SK-N-SH (cell line): ENCODE measurements at regions not wholly inside any gene's neighbourhood (a gene's known extent, or its start where the extent isn't known, plus 50 kb on each side); places are given as distances from the start of the nearest gene placed in this dataset.

Experiments used
- CTCF ChIA-PET: fragments of 300-600, 350-600 bp; formaldehyde crosslinking; extraction: SDS; loops from one replicate; lab custom pipeline; 2021; lab: Yijun Ruan, JAX
- POLR2A ChIA-PET: fragments of 350-600 bp; sonication (Branson Sonifier 250); formaldehyde crosslinking; extraction: SDS; loops from one replicate; lab custom pipeline; 2020; ENCODE audit warnings: antibody characterized with exemption, inconsistent platforms; lab: Yijun Ruan, JAX
- DNase-seq: peaks from one replicate; pipeline ENCODE4 v3.0.0; 2012
- H2AFZ ChIP-seq: fragments of 200-600 bp; sonication (generic); 2 replicates; pipeline ENCODE4 v1.8.1; 2016; ENCODE audit warnings: antibody characterized with exemption, mild to moderate bottlenecking, low read depth
- H3F3A ChIP-seq: fragments of 200-600 bp; sonication (generic); replicated peaks from 2 replicates; pipeline ENCODE3; 2016; ENCODE audit warnings: antibody characterized with exemption, mild to moderate bottlenecking; ENCODE audit not compliant: insufficient read depth
- H3K27ac ChIP-seq, 2 experiments: fragments of 200-500 bp in 1 of 2; fragments of 200-600 bp in 1 of 2; sonication (Bioruptor generic) in 1 of 2; sonication (generic), shearing (Covaris generic) in 1 of 2; 2 replicates each; pipeline versions ENCODE4 v1.5.1 to v1.6.1; 2014 to 2016; ENCODE audit warnings: low read depth in 2 of 2, inconsistent platforms in 1 of 2, low read length in 1 of 2, mild to moderate bottlenecking in 1 of 2, mixed read lengths in 1 of 2
- H3K27me3 ChIP-seq: fragments of 200-600 bp; sonication (generic), shearing (Covaris generic); 2 replicates; pipeline ENCODE4 v1.6.1; 2016; ENCODE audit warnings: mixed run types; ENCODE audit not compliant: insufficient read depth
- H3K36me3 ChIP-seq, 2 experiments: fragments of 200-500 bp in 1 of 2; fragments of 200-600 bp in 1 of 2; sonication (Bioruptor generic) in 1 of 2; sonication (generic) in 1 of 2; replicated peaks in 1 of 2; 2 replicates each; pipeline versions ENCODE3 to v1.5.1; 2014 to 2016; ENCODE audit warnings: low read length in 1 of 2, mild to moderate bottlenecking in 1 of 2; ENCODE audit not compliant: insufficient read depth in 2 of 2, control insufficient read depth in 1 of 2
- H3K4me1 ChIP-seq, 2 experiments: fragments of 200-500 bp in 1 of 2; fragments of 200-600 bp in 1 of 2; sonication (Bioruptor generic) in 1 of 2; sonication (generic), shearing (Covaris generic) in 1 of 2; 2 replicates each; pipeline versions ENCODE4 v1.5.1 to v1.6.1; 2014 to 2016; ENCODE audit warnings: low read depth in 1 of 2, low read length in 1 of 2, mixed run types in 1 of 2; ENCODE audit not compliant: insufficient read depth in 2 of 2, control insufficient read depth in 1 of 2
- H3K4me2 ChIP-seq: fragments of 200-600 bp; sonication (generic), shearing (Covaris generic); 2 replicates; pipeline ENCODE4 v1.6.1; 2017; ENCODE audit warnings: mixed run types
- H3K4me3 ChIP-seq, 2 experiments: fragments of 200-500 bp in 1 of 2; fragments of 200-600 bp in 1 of 2; sonication (Bioruptor generic) in 1 of 2; sonication (generic), shearing (Covaris generic) in 1 of 2; 2 replicates each; pipeline versions ENCODE4 v1.5.1 to v1.8.1; 2014 to 2016; ENCODE audit warnings: low read depth in 2 of 2, inconsistent platforms in 1 of 2, low read length in 1 of 2, mild to moderate bottlenecking in 1 of 2, mixed read lengths in 1 of 2, moderate library complexity in 1 of 2
- H3K79me2 ChIP-seq: fragments of 200-600 bp; sonication (generic); 2 replicates; pipeline ENCODE4 v1.8.1; 2017; ENCODE audit warnings: mild to moderate bottlenecking; ENCODE audit not compliant: insufficient read depth
- H3K9ac ChIP-seq: fragments of 200-600 bp; sonication (generic); 2 replicates; pipeline ENCODE4 v1.6.1; 2017; ENCODE audit warnings: mixed run types
- H3K9me2 ChIP-seq: fragments of 200-600 bp; sonication (generic); 2 replicates; pipeline ENCODE4 v1.6.1; 2017; ENCODE audit warnings: mixed run types
- H3K9me3 ChIP-seq: fragments of 200-600 bp; sonication (generic); 2 replicates; pipeline ENCODE4 v1.6.1; 2017; ENCODE audit warnings: mixed run types, mild to moderate bottlenecking, moderate library complexity
- H4K20me1 ChIP-seq: fragments of 200-600 bp; sonication (generic); 2 replicates; pipeline ENCODE4 v1.6.1; 2017; ENCODE audit warnings: mild to moderate bottlenecking, mixed run types; ENCODE audit not compliant: insufficient read depth
- EZH2phosphoT487 ChIP-seq: fragments of 200-600 bp; sonication (generic); IDR thresholded peaks from 2 replicates; pipeline ENCODE4 v1.6.1; 2017; ENCODE audit warnings: low read depth, mixed run types, mild to moderate bottlenecking, antibody characterized with exemption, moderate library complexity, borderline replicate concordance
- FOXJ3 ChIP-seq: sonication (generic); formaldehyde crosslinking; IDR thresholded peaks from 2 replicates; pipeline ENCODE4 v1.5.1; 2020; ENCODE audit warnings: mild to moderate bottlenecking, missing genetic modification reagents
- GABPA ChIP-seq: IDR thresholded peaks from 2 replicates; pipeline ENCODE4 v1.4.0; 2012; ENCODE audit warnings: low read depth, mild to moderate bottlenecking
- JUND ChIP-seq: IDR thresholded peaks from 2 replicates; pipeline ENCODE4 v1.4.0; 2012
- NFIC ChIP-seq: IDR thresholded peaks from 2 replicates; pipeline ENCODE4 v1.4.0; 2012; ENCODE audit warnings: borderline replicate concordance
- NRF1 ChIP-seq: IDR thresholded peaks from 2 replicates; pipeline ENCODE4 v1.6.1; 2012; ENCODE audit warnings: low read depth, mild to moderate bottlenecking, low read length
- POLR2AphosphoS5 ChIP-seq: IDR thresholded peaks from 2 replicates; pipeline ENCODE4 v1.6.1; 2012; ENCODE audit warnings: low read depth, low read length
- RAD21 ChIP-seq: IDR thresholded peaks from 2 replicates; pipeline ENCODE4 v1.6.1; 2012; ENCODE audit warnings: mild to moderate bottlenecking, low read length
- RCOR1 ChIP-seq: fragments of 150-350 bp; IDR thresholded peaks from 2 replicates; pipeline ENCODE4 v1.6.1; 2017; ENCODE audit warnings: antibody characterized with exemption, low read length
- SIN3A ChIP-seq: IDR thresholded peaks from 2 replicates; pipeline ENCODE4 v1.6.1; 2012; ENCODE audit warnings: low read depth, mild to moderate bottlenecking, low read length, moderate library complexity, borderline replicate concordance
- SMC3 ChIP-seq: IDR thresholded peaks from 2 replicates; pipeline ENCODE4 v1.6.1; 2012; ENCODE audit warnings: low read depth, low read length, improper control_type of control experiment
- USF1 ChIP-seq: IDR thresholded peaks from 2 replicates; pipeline ENCODE4 v1.4.0; 2012; ENCODE audit warnings: low read depth, borderline replicate concordance
- YY1 ChIP-seq: IDR thresholded peaks from 2 replicates; pipeline ENCODE4 v1.4.0; 2012; ENCODE audit warnings: low read depth, mild to moderate bottlenecking
- WGBS: methylation state at CpG from one replicate; pipeline ENCODE4 v1.1.6; 2017; ENCODE audit warnings: low lambda C conversion rate; 5-methylcytosine and 5-hydroxymethylcytosine counted together
- TF ChIP-seq, protein P1 (sequence below): fragments of 150-350 bp; IDR thresholded peaks from 2 replicates; pipeline ENCODE4 v1.6.1; 2016; ENCODE audit warnings: mild to moderate bottlenecking, low read depth, low read length
- TF ChIP-seq, protein P2 (sequence below): IDR thresholded peaks from 2 replicates; pipeline ENCODE4; 2012
- TF ChIP-seq, protein P3 (sequence below): IDR thresholded peaks from 2 replicates; pipeline ENCODE4 v1.6.1; 2012; ENCODE audit warnings: mild to moderate bottlenecking, low read depth, low read length, moderate library complexity

- Histone ChIP-seq H2AFZ (no peak overlapping the region), H3K4me1 (no peaks in the 10 kb centered on the region), H3K9ac (no peak overlapping the region), H3K27me3 (no peaks in the 10 kb centered on the region; the same call in 1 of the 2 replicates), H3K36me3 (no peaks in the 10 kb centered on the region), H3K4me3 (no peak overlapping the region), H3K9me2 (no peaks in the 10 kb centered on the region), H3K27ac (no peak overlapping the region), H3K9me3 (no peaks in the 10 kb centered on the region), H4K20me1 (no peaks in the 10 kb centered on the region), H3F3A (no peaks in the 10 kb centered on the region), H3K79me2 (no peaks in the 10 kb centered on the region), H3K4me2 (no peak overlapping the region)
- WGBS: 39% methylated on average over 27 of the region's 34 CpGs
- no peak for TF ChIP-seq NFIC
- TF ChIP-seq RAD21: no peak
- no peak for TF ChIP-seq POLR2AphosphoS5
- no peak for TF ChIP-seq JUND
- TF ChIP-seq, protein P1, sequence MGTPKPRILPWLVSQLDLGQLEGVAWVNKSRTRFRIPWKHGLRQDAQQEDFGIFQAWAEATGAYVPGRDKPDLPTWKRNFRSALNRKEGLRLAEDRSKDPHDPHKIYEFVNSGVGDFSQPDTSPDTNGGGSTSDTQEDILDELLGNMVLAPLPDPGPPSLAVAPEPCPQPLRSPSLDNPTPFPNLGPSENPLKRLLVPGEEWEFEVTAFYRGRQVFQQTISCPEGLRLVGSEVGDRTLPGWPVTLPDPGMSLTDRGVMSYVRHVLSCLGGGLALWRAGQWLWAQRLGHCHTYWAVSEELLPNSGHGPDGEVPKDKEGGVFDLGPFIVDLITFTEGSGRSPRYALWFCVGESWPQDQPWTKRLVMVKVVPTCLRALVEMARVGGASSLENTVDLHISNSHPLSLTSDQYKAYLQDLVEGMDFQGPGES: no peak
- no peak for TF ChIP-seq USF1
- no peak for TF ChIP-seq NRF1
- TF ChIP-seq SMC3: no peak
- POLR2A ChIA-PET: no interaction called here
- CTCF ChIA-PET: no interaction called here
- no peak for DNase-seq
Measured at GRCh38 chr22:48265000-48265625, 1502.7 kb downstream of the TBC1D22A start.

DNA sequence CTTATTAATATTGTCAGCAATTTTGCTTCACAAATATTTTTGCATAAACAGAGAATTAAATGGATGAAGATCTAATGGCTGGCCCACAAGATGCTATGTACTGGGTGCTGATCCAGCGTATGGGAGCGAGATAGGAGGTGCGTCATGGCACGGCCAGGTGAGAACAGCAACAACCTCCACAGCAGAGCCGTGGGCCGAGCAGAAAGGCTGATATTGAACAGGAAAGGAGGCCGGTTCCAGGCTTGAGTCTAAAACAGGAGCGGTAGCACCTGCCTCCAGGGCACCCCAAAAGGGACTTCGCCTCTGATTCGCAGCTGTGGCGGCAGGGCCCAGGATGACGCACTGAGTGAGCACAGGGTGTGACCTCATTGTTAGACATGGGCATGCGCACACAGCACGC lies 1502.1 kb downstream of the TBC1D22A start:
- Histone ChIP-seq H3F3A (no peaks in the 10 kb centered on the region), H3K27ac (no peak overlapping the region), H3K9me3 (no peaks in the 10 kb centered on the region), H3K27me3 (no peaks in the 10 kb centered on the region; the same call in 1 of the 2 replicates), H4K20me1 (no peaks in the 10 kb centered on the region), H3K79me2 (no peaks in the 10 kb centered on the region), H2AFZ (no peak overlapping the region), H3K4me3 (no peak overlapping the region), H3K4me1 (no peaks in the 10 kb centered on the region), H3K9ac (no peak overlapping the region), H3K36me3 (no peaks in the 10 kb centered on the region), H3K4me2 (no peak overlapping the region), H3K9me2 (no peaks in the 10 kb centered on the region)
- TF ChIP-seq SIN3A (no peak), GABPA (no peak), NRF1 (no peak)
- POLR2A ChIA-PET: no interaction called here
- CTCF ChIA-PET: no interaction called here
- no peak for DNase-seq
- 40% methylated on average over 12 of the region's 14 CpGs for WGBS

GRCh38 chr22:48263791-48264351 lies 1501.4 kb downstream of the TBC1D22A start:
- H4K20me1 ChIP-seq: no peaks in the 10 kb centered on the region
- no peaks in the 10 kb centered on the region for H3K4me1 ChIP-seq
- no peak overlapping the region for H3K27ac ChIP-seq
- no peaks in the 10 kb centered on the region for H3K9me3 ChIP-seq
- H3K27me3 ChIP-seq: peaks cover 7% of the 10 kb centered on the region; the same call in 1 of the 2 replicates
- no peak overlapping the region for H3K4me2 ChIP-seq
- no peaks in the 10 kb centered on the region for H3F3A ChIP-seq
- no peak overlapping the region for H3K9ac ChIP-seq
- no peak overlapping the region for H2AFZ ChIP-seq
- DNase-seq: no peak
- no peak overlapping the region for H3K4me3 ChIP-seq
- ChIA-PET POLR2A (no interaction called here), CTCF (no interaction called here)
- WGBS: 21% methylated on average over 10 of the region's 11 CpGs
- no peaks in the 10 kb centered on the region for H3K79me2 ChIP-seq
- no peaks in the 10 kb centered on the region for H3K9me2 ChIP-seq
- no peaks in the 10 kb centered on the region for H3K36me3 ChIP-seq
- TF ChIP-seq, protein P2, sequence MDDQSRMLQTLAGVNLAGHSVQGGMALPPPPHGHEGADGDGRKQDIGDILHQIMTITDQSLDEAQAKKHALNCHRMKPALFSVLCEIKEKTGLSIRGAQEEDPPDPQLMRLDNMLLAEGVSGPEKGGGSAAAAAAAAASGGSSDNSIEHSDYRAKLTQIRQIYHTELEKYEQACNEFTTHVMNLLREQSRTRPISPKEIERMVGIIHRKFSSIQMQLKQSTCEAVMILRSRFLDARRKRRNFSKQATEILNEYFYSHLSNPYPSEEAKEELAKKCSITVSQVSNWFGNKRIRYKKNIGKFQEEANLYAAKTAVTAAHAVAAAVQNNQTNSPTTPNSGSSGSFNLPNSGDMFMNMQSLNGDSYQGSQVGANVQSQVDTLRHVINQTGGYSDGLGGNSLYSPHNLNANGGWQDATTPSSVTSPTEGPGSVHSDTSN: no peak
- TF ChIP-seq EZH2phosphoT487 (no peak), FOXJ3 (no peak), RCOR1 (no peak), YY1 (no peak), POLR2AphosphoS5 (no peak)
- TF ChIP-seq, protein P3, sequence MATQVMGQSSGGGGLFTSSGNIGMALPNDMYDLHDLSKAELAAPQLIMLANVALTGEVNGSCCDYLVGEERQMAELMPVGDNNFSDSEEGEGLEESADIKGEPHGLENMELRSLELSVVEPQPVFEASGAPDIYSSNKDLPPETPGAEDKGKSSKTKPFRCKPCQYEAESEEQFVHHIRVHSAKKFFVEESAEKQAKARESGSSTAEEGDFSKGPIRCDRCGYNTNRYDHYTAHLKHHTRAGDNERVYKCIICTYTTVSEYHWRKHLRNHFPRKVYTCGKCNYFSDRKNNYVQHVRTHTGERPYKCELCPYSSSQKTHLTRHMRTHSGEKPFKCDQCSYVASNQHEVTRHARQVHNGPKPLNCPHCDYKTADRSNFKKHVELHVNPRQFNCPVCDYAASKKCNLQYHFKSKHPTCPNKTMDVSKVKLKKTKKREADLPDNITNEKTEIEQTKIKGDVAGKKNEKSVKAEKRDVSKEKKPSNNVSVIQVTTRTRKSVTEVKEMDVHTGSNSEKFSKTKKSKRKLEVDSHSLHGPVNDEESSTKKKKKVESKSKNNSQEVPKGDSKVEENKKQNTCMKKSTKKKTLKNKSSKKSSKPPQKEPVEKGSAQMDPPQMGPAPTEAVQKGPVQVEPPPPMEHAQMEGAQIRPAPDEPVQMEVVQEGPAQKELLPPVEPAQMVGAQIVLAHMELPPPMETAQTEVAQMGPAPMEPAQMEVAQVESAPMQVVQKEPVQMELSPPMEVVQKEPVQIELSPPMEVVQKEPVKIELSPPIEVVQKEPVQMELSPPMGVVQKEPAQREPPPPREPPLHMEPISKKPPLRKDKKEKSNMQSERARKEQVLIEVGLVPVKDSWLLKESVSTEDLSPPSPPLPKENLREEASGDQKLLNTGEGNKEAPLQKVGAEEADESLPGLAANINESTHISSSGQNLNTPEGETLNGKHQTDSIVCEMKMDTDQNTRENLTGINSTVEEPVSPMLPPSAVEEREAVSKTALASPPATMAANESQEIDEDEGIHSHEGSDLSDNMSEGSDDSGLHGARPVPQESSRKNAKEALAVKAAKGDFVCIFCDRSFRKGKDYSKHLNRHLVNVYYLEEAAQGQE: no peak
